ENCODE measurements at regions not wholly inside any gene's neighbourhood (a gene's known extent, or its start where the extent isn't known, plus 50 kb on each side); places are given as distances from the start of the nearest gene placed in this dataset.

DNA sequence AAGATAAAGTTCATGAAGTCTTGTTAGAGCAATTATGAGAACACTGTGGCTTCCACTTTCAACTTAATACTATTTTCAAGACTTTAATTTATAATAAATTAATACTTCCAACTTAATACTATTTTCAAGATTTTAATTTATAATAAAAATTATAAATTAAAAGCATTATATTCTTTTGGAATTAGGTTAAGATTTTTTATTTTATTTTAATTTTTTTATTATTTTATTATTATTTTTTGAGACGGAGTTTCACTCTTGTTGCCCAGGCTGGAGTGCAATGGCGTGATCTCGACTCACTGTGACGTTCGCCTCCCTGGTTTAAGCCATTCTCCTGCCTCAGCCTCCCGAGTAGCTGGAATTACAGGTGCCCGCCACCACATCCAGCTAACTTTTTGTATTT, 126.0 kb upstream of the GUCY1A1 start:
- Histone ChIP-seq H3K9me3 (no peaks in the 10 kb centered on the region), H3K4me3 (no peak overlapping the region), H3K4me1 (ENCODE audit: control insufficient read depth in 1 of 2, low read depth in 2 of 2) (peaks cover 0 to 4% of the 10 kb centered on the region in 2 donors), H3K27ac (no peak overlapping the region), H3K36me3 (no peaks in the 10 kb centered on the region), H3K27me3 (replicated peaks; ENCODE audit: insufficient read depth) (no peaks in the 10 kb centered on the region)
- DNase-seq (ENCODE audit: low spot score) (no peak), ATAC-seq (ENCODE audit: insufficient number of reproducible peaks, low FRiP score, low read depth) (no peak)
- TF ChIP-seq, protein P1, sequence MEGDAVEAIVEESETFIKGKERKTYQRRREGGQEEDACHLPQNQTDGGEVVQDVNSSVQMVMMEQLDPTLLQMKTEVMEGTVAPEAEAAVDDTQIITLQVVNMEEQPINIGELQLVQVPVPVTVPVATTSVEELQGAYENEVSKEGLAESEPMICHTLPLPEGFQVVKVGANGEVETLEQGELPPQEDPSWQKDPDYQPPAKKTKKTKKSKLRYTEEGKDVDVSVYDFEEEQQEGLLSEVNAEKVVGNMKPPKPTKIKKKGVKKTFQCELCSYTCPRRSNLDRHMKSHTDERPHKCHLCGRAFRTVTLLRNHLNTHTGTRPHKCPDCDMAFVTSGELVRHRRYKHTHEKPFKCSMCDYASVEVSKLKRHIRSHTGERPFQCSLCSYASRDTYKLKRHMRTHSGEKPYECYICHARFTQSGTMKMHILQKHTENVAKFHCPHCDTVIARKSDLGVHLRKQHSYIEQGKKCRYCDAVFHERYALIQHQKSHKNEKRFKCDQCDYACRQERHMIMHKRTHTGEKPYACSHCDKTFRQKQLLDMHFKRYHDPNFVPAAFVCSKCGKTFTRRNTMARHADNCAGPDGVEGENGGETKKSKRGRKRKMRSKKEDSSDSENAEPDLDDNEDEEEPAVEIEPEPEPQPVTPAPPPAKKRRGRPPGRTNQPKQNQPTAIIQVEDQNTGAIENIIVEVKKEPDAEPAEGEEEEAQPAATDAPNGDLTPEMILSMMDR (IDR thresholded peaks at IDR 0.05): no peak

DNA sequence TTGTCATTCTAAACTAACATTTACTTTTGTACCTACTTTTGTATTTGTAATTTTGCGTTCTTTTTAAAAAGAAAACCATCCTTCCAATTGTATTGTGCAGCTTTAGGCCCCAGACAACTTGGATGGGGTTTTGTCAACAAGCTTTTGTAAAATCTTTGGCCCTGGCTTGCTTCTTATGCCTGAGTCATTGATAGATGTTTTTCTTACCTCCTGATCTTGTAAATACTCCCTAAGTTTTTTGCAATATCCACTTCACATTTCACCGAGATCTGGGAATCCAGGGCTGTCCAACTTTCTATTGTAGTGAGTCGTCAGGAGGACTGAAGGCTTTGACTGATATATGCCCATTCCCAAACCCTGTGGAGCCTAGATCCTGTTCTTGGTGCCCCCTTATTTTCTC, 126.9 kb upstream of the GUCY1A1 start:
- ATAC-seq (ENCODE audit: insufficient number of reproducible peaks, low FRiP score, low read depth): no peak
- peaks cover 0 to 4% of the 10 kb centered on the region in 2 donors for H3K4me1 ChIP-seq (ENCODE audit: control insufficient read depth in 1 of 2, low read depth in 2 of 2)

DNA sequence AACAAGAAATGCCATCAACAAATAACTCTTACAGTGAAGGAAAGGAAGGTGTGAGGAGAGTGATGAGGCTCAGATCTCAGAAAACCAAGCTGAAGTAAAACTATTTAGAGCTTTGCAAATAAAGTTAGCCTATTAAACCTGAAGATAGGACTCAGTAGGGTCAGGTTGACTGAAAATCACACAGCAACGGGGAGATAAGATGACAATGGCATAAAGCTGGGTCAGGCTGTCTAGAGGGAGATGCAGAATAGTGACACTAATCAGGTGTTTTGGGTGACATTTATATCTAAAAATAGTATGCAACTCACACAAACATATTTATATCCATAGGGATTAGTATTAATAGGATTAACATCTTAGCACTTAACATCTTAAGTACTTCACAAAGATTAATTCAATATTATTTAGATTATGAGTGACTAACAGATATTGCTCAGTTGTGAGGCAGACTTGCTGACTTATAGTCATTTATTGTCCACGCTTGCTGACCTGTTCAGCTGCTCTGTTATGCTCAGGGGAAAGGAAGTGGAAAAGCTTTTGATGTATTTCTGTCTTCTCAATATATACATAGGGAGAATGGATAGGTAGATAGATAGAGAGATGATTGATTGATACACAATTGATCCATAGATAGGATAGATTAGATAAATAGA, 130.7 kb upstream of the GUCY1A1 start:
- H3K4me1 ChIP-seq (ENCODE audit: control insufficient read depth in 1 of 2, low read depth in 2 of 2): peaks cover 0 to 4% of the 10 kb centered on the region in 2 donors
- no peak for DNase-seq (ENCODE audit: low spot score)
- no peaks in the 10 kb centered on the region for H3K36me3 ChIP-seq
- no peak for ATAC-seq (ENCODE audit: insufficient number of reproducible peaks, low FRiP score, low read depth)
- H3K9me3 ChIP-seq: no peaks in the 10 kb centered on the region
- no peak overlapping the region for H3K27ac ChIP-seq
- no peak overlapping the region for H3K4me3 ChIP-seq
- TF ChIP-seq, protein P1 (IDR thresholded peaks at IDR 0.05): no peak
- no peaks in the 10 kb centered on the region for H3K27me3 ChIP-seq (replicated peaks; ENCODE audit: insufficient read depth)

More for the DNA sequence above, 126.9 kb upstream of the GUCY1A1 start:
- Histone ChIP-seq H3K27ac (no peak overlapping the region), H3K27me3 (replicated peaks; ENCODE audit: insufficient read depth) (no peaks in the 10 kb centered on the region), H3K9me3 (no peaks in the 10 kb centered on the region), H3K36me3 (no peaks in the 10 kb centered on the region), H3K4me3 (no peak overlapping the region)
- no peak for DNase-seq (ENCODE audit: low spot score)
- TF ChIP-seq, protein P1 (IDR thresholded peaks at IDR 0.05): no peak

DNA sequence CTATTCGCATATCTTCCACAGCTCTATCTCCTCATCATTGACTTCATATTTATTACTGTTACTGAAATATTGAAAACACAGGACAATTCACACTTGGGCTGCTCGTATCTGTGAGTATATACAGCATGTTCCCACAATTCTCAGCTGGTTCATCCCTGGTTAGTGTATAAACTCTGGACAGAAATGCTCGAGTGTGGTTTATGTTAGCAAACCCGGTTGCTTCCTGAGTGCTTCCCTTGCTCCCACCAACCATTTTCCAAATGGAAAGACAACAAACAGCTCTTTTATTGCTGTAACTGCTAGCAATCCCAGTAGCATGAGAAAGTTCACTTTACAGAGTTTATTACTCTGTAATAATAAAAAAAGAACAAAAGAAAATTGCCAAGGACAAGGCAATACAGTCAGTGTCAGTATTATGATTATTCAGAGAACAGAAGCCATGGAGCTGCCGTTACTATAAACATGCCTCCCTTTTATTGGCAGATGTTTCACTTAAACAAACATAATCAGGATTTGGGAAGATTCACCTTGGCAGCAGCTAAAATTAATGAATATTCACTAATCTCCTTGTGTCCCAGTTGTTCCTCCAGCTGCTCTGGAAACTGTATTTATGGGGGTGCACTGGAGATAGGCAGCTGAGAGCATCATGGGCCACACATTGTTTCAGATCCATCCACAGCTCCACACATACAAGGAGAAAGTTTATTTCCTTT, 134.1 kb upstream of the GUCY1A1 start:
- Histone ChIP-seq H3K9me3 (no peaks in the 10 kb centered on the region), H3K27me3 (replicated peaks; ENCODE audit: insufficient read depth) (no peaks in the 10 kb centered on the region), H3K4me1 (ENCODE audit: control insufficient read depth in 1 of 2, low read depth in 2 of 2) (peaks cover 0 to 6% of the 10 kb centered on the region in 2 donors), H3K27ac (no peak overlapping the region), H3K36me3 (no peaks in the 10 kb centered on the region), H3K4me3 (no peak overlapping the region)
- TF ChIP-seq, protein P1 (IDR thresholded peaks at IDR 0.05): no peak
- no peak for ATAC-seq (ENCODE audit: insufficient number of reproducible peaks, low FRiP score, low read depth)
- DNase-seq (ENCODE audit: low spot score): no peak

DNA sequence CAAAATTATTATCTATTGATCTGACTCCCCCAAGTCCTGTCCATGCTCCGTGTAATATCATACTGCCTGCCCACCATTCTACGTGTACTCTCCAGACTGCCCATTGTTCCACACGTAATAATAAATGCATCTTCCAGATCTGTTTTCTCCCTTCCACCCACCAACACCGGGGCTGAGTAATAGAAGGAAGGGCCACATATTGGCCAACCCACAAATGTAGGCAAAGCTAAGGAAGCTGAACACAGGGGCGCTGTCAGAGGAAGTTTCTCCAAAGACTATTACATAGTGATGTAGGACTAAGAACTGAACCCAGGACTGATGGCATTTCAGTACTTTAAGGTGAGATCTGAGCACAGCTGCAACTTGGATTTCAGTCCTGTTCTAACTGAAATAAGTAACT, 135.8 kb upstream of the GUCY1A1 start:
- Histone ChIP-seq H3K27me3 (replicated peaks; ENCODE audit: insufficient read depth) (no peaks in the 10 kb centered on the region), H3K9me3 (no peaks in the 10 kb centered on the region), H3K4me1 (ENCODE audit: control insufficient read depth in 1 of 2, low read depth in 2 of 2) (peaks cover 0 to 21% of the 10 kb centered on the region in 2 donors), H3K4me3 (no peak overlapping the region), H3K27ac (no peak overlapping the region), H3K36me3 (no peaks in the 10 kb centered on the region)
- no peak for ATAC-seq (ENCODE audit: insufficient number of reproducible peaks, low FRiP score, low read depth)
- DNase-seq (ENCODE audit: low spot score): no peak
- TF ChIP-seq, protein P1 (IDR thresholded peaks at IDR 0.05): no peak

Data from thoracic aorta (tissue), 2 donors.